GM18519 (cell line): ENCODE measurements at regions not wholly inside any gene's neighbourhood (a gene's known extent, or its start where the extent isn't known, plus 50 kb on each side); places are given as distances from the start of the nearest gene placed in this dataset.
"Not testable (repeated sequence)": the region's sequence is repeated elsewhere in the genome, so short reads cannot be mapped to it uniquely, and the experiment has no call there.

Experiments
- ATAC-seq: cut with Tn5 transposase; IDR thresholded peaks from one replicate; pipeline ENCODE4 v1.9.1; 2021; ENCODE audit warnings: mild to moderate bottlenecking, moderate library complexity; ENCODE audit not compliant: unreplicated experiment, low FRiP score

DNA sequence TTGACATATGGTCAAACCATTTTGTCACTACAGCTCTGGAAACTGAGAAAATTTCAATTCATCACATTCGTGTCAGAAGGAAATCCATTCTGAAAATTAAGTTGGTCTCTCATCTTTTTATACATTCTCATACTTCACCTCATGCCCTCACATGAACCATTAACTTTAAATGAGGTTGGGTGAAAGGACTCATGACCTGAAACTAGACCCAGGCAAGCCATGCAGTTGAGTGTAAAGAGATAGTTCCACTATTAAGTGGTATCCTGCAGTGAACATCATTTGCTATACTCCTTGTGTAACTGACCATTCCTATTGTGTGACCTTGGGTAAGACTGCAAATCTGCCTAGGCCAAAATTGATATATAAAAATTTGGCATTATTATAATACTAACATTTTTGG, 299.6 kb upstream of the GRIN3A start:
- no peak for ATAC-seq

GRCh38 chr9:102035929-102036328, 297.5 kb upstream of the GRIN3A start:
- ATAC-seq, result peak; percentile 91

- no peak for ATAC-seq
Measured at GRCh38 chr9:102032614-102033013, 294.2 kb upstream of the GRIN3A start.

DNA sequence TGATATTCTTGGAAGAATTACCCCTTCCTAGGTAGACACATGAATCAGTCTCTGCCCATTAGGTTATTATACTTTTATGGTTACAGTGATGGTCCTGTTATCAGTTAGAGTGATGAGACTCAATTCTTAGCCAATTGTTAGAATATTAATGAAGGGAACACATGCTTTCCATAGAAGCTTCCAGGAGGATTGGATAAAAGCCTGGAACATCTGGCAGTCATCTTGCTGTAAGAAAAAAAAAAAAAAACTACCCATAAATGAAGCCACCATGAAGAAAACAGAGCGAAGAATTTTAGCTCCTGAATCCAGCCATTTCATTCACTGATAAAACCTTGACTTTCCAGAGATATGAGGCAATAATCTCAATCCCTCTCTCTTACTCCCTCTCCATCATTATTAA, 262.5 kb upstream of the GRIN3A start:
- no peak for ATAC-seq

GRCh38 chr9:101999441-101999840, 261.0 kb upstream of the GRIN3A start:
- ATAC-seq, result no peak

DNA sequence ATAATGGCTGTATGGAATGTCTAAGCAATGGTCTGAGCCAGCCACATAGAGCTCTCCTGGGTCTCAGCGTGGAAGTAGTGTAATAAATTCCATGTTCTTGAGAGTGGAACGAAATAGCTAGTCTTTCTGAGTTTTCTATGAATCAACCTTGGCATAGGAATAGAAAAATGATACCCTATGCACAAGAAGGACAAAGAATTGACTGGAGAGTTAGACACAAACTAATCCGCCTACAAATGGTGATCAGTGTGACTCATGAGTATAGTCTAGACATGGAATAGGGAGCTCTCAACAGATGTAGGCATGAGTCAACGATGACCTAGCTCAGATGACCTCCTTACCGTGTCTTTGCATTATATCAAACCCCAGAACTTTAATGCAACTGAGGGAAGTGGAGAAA, 256.8 kb upstream of the GRIN3A start:
- no peak for ATAC-seq

GRCh38 chr9:101993771-101994170, 255.3 kb upstream of the GRIN3A start:
- ATAC-seq, result no peak

- ATAC-seq, result no peak
Measured at GRCh38 chr9:101991926-101992325, 253.5 kb upstream of the GRIN3A start.

- ATAC-seq, result peak; percentile 78
Measured at GRCh38 chr9:101977614-101978210, 239.3 kb upstream of the GRIN3A start.

- ATAC-seq, result no peak
Measured at GRCh38 chr9:101970609-101971008, 232.2 kb upstream of the GRIN3A start.

DNA sequence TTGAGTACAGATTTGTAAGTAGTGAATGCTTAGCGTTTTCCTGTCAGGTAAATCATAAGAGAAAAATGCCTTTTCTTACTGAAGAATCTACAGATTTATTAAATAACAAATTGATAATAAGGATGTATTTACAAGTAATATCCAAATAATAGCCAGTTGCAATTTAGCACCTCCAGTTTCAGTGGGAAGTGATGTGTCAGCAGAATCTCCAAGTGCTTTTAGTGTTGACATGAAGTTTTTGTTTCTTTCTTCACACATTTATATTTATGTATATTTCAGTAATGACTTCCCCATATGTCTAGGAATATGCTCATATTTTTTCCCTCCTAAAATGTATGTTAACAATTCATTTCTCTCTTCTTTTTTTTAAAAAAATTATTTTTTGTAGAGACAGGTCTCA, 229.9 kb upstream of the GRIN3A start:
- ATAC-seq, result no peak

DNA sequence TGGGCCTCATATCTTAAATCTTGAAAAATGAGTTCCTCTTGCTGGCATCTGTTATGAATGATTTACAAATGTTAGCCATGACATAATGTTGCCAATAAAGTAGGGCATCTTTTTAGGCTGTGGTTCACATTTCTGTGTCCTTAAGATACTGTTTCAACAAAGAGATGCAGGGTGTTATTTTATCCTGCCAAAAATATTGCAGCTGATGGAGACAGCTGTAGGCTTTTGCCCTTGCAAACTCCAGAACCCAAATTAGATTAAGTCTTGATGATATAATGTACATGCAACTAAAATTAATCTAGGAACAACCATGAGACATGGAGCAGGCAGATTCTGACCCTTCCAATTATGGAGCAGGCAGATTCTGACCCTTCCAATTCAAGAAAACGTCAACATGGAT, 228.2 kb upstream of the GRIN3A start:
- no peak for ATAC-seq

GRCh38 chr9:101957705-101958104, 219.3 kb upstream of the GRIN3A start:
- no peak for ATAC-seq

GRCh38 chr9:101951598-101951997, 213.2 kb upstream of the GRIN3A start:
- no peak for ATAC-seq

DNA sequence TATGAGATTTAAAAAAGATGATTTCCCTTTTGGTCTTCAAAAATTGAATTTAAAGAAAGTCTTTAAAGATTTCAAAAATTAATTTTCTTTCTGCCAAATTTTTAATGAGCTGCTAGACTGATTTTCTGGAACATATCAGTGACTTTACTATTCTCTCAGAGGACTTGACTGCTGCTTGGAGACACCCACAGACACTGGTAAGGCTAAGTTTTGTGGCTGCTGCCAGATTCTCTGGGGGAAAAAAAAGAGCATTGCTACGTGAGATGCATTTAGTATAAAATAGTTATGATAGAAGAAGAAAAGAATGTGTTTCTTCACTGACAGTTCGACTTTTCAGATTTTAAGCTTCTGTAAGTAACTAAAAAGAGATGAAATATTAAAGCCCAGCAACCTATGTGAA, 193.3 kb upstream of the GRIN3A start:
- no peak for ATAC-seq

- ATAC-seq, result no peak
Measured at GRCh38 chr9:101930783-101931182, 192.3 kb upstream of the GRIN3A start.

- no peak for ATAC-seq
Measured at GRCh38 chr9:101925498-101925897, 187.1 kb upstream of the GRIN3A start.

DNA sequence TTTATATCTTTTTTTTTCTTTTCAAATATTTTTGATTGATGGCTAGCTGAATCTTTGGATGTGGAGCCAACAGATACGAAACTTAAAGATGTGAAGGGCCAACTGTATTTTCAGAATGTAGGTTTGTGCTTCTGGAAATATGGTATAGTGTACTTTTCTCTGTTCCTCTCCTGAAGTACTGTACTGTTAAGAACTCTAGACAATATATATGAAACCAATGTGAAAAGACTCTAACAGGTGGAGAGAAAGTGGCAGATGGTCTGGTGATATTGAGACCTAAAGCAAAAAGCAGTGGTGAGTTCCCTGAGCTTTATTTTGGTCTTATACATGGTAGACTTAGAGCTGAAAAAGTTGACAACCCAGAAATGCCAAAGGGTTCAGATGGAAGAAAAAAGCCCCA, 185.0 kb upstream of the GRIN3A start:
- no peak for ATAC-seq

- ATAC-seq, result not testable (repeated sequence)
Measured at GRCh38 chr9:101916948-101917347, 178.5 kb upstream of the GRIN3A start.

GRCh38 chr9:101915482-101915881, 177.0 kb upstream of the GRIN3A start:
- no peak for ATAC-seq

DNA sequence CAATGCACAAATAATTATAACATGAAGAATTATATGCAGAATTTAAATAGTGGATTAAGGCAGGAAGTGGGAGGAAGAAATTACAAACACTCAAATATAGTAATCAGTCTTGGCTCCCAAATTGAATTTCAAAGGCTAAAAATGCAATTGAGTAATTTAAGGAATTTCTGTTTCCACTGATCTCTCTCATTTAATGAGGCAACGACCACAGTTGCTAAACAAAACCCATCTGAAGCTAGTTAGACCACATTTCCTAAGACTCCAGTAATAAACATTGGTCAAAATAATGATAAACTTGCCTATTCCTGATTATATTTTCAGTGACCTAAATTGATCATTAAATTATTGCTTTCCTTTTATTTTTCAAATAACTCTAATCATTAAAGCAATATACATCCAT, 174.3 kb upstream of the GRIN3A start:
- no peak for ATAC-seq

GRCh38 chr9:101907466-101907865, 169.0 kb upstream of the GRIN3A start:
- ATAC-seq, result no peak

DNA sequence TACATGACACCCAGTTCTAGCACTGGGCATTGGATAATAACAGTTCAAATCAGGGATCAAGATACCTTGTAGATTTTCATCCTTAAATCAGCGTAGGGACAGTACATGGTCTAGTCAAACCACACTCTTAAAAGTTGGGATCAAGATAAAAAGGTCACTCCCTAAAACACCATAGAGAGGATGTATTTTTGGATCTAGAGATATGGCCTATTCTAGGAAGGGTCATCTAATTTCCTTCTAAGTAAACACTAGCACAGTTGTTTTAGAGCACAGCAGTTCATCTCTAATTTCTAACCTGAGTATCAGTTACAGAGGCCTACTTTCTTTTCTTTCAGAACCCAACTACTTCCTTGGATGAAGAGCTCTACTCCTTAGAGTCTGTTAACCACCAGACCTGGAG, 166.4 kb upstream of the GRIN3A start:
- no peak for ATAC-seq
